A673 (cell line): ENCODE measurements at regions not wholly inside any gene's neighbourhood (a gene's known extent, or its start where the extent isn't known, plus 50 kb on each side); places are given as distances from the start of the nearest gene placed in this dataset.

Experiments
- BruUV-seq: library from RNA; stranded (reverse); fragments of 400-500 nt; replicated peaks from 2 replicates; lab custom pipeline; 2021; lab: Mats Ljungman, UMichigan
- CTCF ChIA-PET: fragments of 300-600 bp; sonication (Branson Sonifier 250); formaldehyde crosslinking; loops from one replicate; lab custom pipeline; 2022; ENCODE audit warnings: antibody characterized with exemption; lab: Charles Lee
- POLR2A ChIA-PET: fragments of 300-600 bp; sonication (Branson Sonifier 250); formaldehyde crosslinking; loops from one replicate; lab custom pipeline; 2022; ENCODE audit warnings: antibody characterized with exemption; ENCODE audit not compliant: low non-redundant PET; lab: Charles Lee
- DNase-seq: peaks from one replicate; pipeline ENCODE4 v3.0.0-alpha.2; 2015; ENCODE audit warnings: low spot score
- H3K27ac ChIP-seq: fragments of 200-600 bp; sonication (generic); 2 replicates; pipeline ENCODE4 v1.5.1; 2016; ENCODE audit warnings: mixed run types, low read depth, mild to moderate bottlenecking, mixed read lengths, antibody characterized with exemption, low read length; ENCODE audit not compliant: poor library complexity, severe bottlenecking
- H3K27me3 ChIP-seq: fragments of 200-600 bp; sonication (generic); replicated peaks from 2 replicates; pipeline ENCODE4 v1.6.1; 2017; ENCODE audit warnings: mixed run types, low read depth, mild to moderate bottlenecking, mixed read lengths, antibody characterized with exemption, low read length; ENCODE audit not compliant: insufficient read depth, poor library complexity
- H3K36me3 ChIP-seq: fragments of 200-600 bp; sonication (generic); 2 replicates; pipeline ENCODE4 v1.6.1; 2016; ENCODE audit warnings: mixed run types, mild to moderate bottlenecking, mixed read lengths, antibody characterized with exemption, low read length; ENCODE audit not compliant: insufficient read depth, poor library complexity, severe bottlenecking
- H3K4me1 ChIP-seq: fragments of 200-600 bp; sonication (generic); 2 replicates; pipeline ENCODE4 v1.6.1; 2017; ENCODE audit warnings: mixed run types, mild to moderate bottlenecking, mixed read lengths, antibody characterized with exemption, low read length; ENCODE audit not compliant: insufficient read depth, poor library complexity, severe bottlenecking
- H3K4me3 ChIP-seq: fragments of 200-600 bp; sonication (generic); 2 replicates; pipeline ENCODE4 v1.5.1; 2016; ENCODE audit warnings: low read depth, mixed run types, mild to moderate bottlenecking, mixed read lengths, low read length; ENCODE audit not compliant: poor library complexity, severe bottlenecking
- H3K9me3 ChIP-seq: fragments of 200-600 bp; sonication (generic); 2 replicates; pipeline ENCODE4 v1.6.1; 2016; ENCODE audit warnings: mixed run types, low read depth, mild to moderate bottlenecking, mixed read lengths, antibody characterized with exemption, low read length; ENCODE audit not compliant: poor library complexity, severe bottlenecking
- CTCF ChIP-seq: fragments of 300-800, 200-600 bp; sonication (generic); conservative IDR thresholded peaks from 2 replicates; pipeline ENCODE4 v1.5.1; 2017; ENCODE audit warnings: low read depth, mild to moderate bottlenecking, antibody characterized with exemption, low read length, moderate library complexity, mixed read lengths
- EZH2 ChIP-seq: fragments of 200-600 bp; sonication (generic); IDR thresholded peaks from 2 replicates; pipeline ENCODE4 v1.6.1; 2017; ENCODE audit warnings: borderline replicate concordance, low read depth, mild to moderate bottlenecking, mixed read lengths, antibody characterized with exemption, low read length; ENCODE audit not compliant: poor library complexity, severe bottlenecking
- intact Hi-C: fragments of 100-400 bp; cut with micrococcal nuclease; formaldehyde crosslinking; loops from one replicate; pipeline ENCODE4 v1.10.0; 2022; ENCODE audit not compliant: unreplicated experiment

GRCh38 chr11:122201106-122201505, 85.1 kb upstream of the BLID start:
- intact Hi-C loops: loop anchor here (5.0 to 10.0 kb wide), 2 partner anchors 44 to 266 kb away; no protein-coding TSS in a partner anchor
- TF ChIP-seq EZH2 (no peak), CTCF (no peak)
- DNase-seq: no peak
- ChIA-PET CTCF (interaction anchor here (3.2 kb wide), 1 partner anchor 93 kb away, joined by 20 read pairs; no protein-coding TSS in a partner anchor), POLR2A (no interaction called here)
- BruUV-seq: no TSS peak
- Histone ChIP-seq H3K4me1 (peaks cover 21% of the 10 kb centered on the region), H3K27me3 (no peaks in the 10 kb centered on the region), H3K4me3 (no peak overlapping the region), H3K27ac (no peak overlapping the region), H3K36me3 (no peaks in the 10 kb centered on the region), H3K9me3 (no peaks in the 10 kb centered on the region)

- Histone ChIP-seq H3K27me3 (no peaks in the 10 kb centered on the region), H3K27ac (no peak overlapping the region), H3K4me1 (peaks cover 21% of the 10 kb centered on the region), H3K36me3 (no peaks in the 10 kb centered on the region), H3K9me3 (no peaks in the 10 kb centered on the region), H3K4me3 (no peak overlapping the region)
- no TSS peak for BruUV-seq
- CTCF ChIA-PET: interaction anchor here (0.5 kb wide), 1 partner anchor 307 kb away, joined by 5 read pairs; no protein-coding TSS in a partner anchor
- POLR2A ChIA-PET: no interaction called here
- TF ChIP-seq CTCF (no peak), EZH2 (no peak)
- DNase-seq: no peak
- intact Hi-C loops: loop anchor here (5.0 to 10.0 kb wide), 2 partner anchors 42 to 265 kb away; no protein-coding TSS in a partner anchor
Observed at GRCh38 chr11:122199661-122200060, 83.6 kb upstream of the BLID start.

DNA sequence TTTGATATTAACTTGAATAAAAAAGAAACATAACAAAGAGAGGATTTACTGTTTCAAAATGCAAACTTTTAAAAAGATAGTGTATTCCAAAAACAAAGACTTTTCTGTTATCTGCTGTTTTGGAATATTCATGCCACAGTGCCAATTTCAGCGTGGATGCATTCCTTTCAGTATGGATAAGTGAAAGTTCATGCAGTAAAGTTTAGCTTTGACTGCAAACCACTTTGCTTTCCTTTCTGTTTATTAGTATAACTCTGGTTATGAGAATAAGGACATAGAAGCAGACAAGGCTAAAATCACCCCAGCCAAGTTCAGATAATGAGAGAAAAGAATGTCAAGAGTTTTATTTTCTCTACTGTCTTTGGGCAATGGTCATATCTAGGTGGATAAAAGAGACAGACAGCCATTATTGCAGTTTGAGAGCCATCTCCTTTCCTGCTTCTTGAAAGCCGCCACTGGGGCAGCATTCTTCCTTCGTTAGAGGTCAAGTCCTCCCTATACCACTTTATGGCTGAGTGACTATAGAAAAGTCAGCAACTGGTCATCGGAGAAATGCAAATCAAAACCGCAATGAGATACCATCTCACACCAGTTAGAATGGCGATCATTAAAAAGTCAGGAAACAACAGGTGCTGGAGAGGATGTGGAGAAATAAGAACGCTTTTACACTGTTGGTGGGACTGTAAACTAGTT, 82.4 kb upstream of the BLID start:
- H3K4me1 ChIP-seq: peaks cover 21% of the 10 kb centered on the region
- H3K27me3 ChIP-seq: no peaks in the 10 kb centered on the region
- intact Hi-C loops: no loop called here
- no peak overlapping the region for H3K27ac ChIP-seq
- no peaks in the 10 kb centered on the region for H3K36me3 ChIP-seq
- no TSS peak for BruUV-seq
- no peak overlapping the region for H3K4me3 ChIP-seq
- TF ChIP-seq EZH2 (no peak), CTCF (no peak)
- POLR2A ChIA-PET: no interaction called here
- CTCF ChIA-PET: no interaction called here
- H3K9me3 ChIP-seq: no peaks in the 10 kb centered on the region
- DNase-seq: no peak
